ENCODE measurements at regions not wholly inside any gene's neighbourhood (a gene's known extent, or its start where the extent isn't known, plus 50 kb on each side); places are given as distances from the start of the nearest gene placed in this dataset.

- TF ChIP-seq MAX (IDR thresholded peaks at IDR 0.05) (no peak), SIN3A (IDR thresholded peaks at IDR 0.05; ENCODE audit: low read depth) (no peak), JUND (IDR thresholded peaks at IDR 0.05) (no peak), CTCF (IDR thresholded peaks at IDR 0.05 in 2 of 3, conservative IDR thresholded peaks at IDR 0.05 in 1 of 3; ENCODE audit: borderline replicate concordance in 1 of 3, insufficient read depth in 1 of 3, low read depth in 2 of 3, low read length in 2 of 3) (no peak), ATF3 (IDR thresholded peaks at IDR 0.05) (no peak), POLR2A (IDR thresholded peaks at IDR 0.05; ENCODE audit: borderline replicate concordance, extremely low read depth, insufficient read depth, insufficient read length) (no peak), FOSL1 (IDR thresholded peaks at IDR 0.05; ENCODE audit: low read depth) (no peak), SP1 (IDR thresholded peaks at IDR 0.05; ENCODE audit: low read depth) (no peak), EGR1 (IDR thresholded peaks at IDR 0.05; ENCODE audit: low read depth) (no peak), ELF1 (IDR thresholded peaks at IDR 0.05; ENCODE audit: borderline replicate concordance, low read depth) (no peak)
These were observed 336.2 kb downstream of the MID1IP1 start for GRCh38 chrX:39137363-39137954.

All from HCT116 (cell line).